ENCODE measurements at regions not wholly inside any gene's neighbourhood (a gene's known extent, or its start where the extent isn't known, plus 50 kb on each side); places are given as distances from the start of the nearest gene placed in this dataset.

- Mint-ChIP-seq H3K27ac (no peak overlapping the region), H3K4me1 (no peaks in the 10 kb centered on the region), H3K36me3 (ENCODE audit: insufficient read depth in 1 of 3, low read depth in 3 of 3) (peaks cover 0 to 3% (median 0%) of the 10 kb centered on the region in 3 experiments; a peak in 1 of 7 replicates), H3K4me3 (no peak overlapping the region), H3K27me3 (ENCODE audit: low read depth) (no peaks in the 10 kb centered on the region), H3K9me3 (peaks cover 0 to 7% of the 10 kb centered on the region in 2 experiments; a peak in 2 of 5 replicates)
- no peak overlapping the region for H2BK5ac ChIP-seq (ENCODE audit: insufficient read length, low read length)
- no peak for DNase-seq
- H3K23me2 ChIP-seq (ENCODE audit: insufficient read length, low read depth, low read length, poor library complexity, severe bottlenecking): no peaks in the 10 kb centered on the region
- WGBS (ENCODE audit: extremely low coverage, insufficient read length, low lambda C conversion rate): no CpG with 5 or more reads among the region's 1 CpG
- H4K5ac ChIP-seq (ENCODE audit: insufficient read length, low read depth, low read length): no peak overlapping the region
- no peak overlapping the region for H2AK5ac ChIP-seq (ENCODE audit: insufficient read length, low read length)
- H4K8ac ChIP-seq (replicated peaks; ENCODE audit: insufficient read length, low read depth, low read length): no peak overlapping the region
- H2BK20ac ChIP-seq (ENCODE audit: low read depth, low read length, poor library complexity, severe bottlenecking): no peak overlapping the region
- no peak overlapping the region for H3K4me2 ChIP-seq (ENCODE audit: insufficient read depth, insufficient read length, low read length)
- H2BK15ac ChIP-seq (ENCODE audit: low read depth, low read length): no peak overlapping the region
- H2BK12ac ChIP-seq (ENCODE audit: insufficient read length, low read depth, low read length): no peak overlapping the region
- H2AFZ ChIP-seq (ENCODE audit: low read length): no peak overlapping the region
- no peak overlapping the region for H3K14ac ChIP-seq (ENCODE audit: insufficient read depth, low read length)
- no peak overlapping the region for H3K23ac ChIP-seq (ENCODE audit: insufficient read length, low read depth, low read length)
- no peak overlapping the region for H4K91ac ChIP-seq (ENCODE audit: insufficient read length, low read depth, low read length)
- no peak for TF ChIP-seq CTCF (conservative IDR thresholded peaks at IDR 0.05)
- no peak overlapping the region for H3K4ac ChIP-seq (ENCODE audit: low read depth, low read length)
- no peaks in the 10 kb centered on the region for H3K79me1 ChIP-seq (ENCODE audit: insufficient read depth, low read depth, low read length, poor library complexity, severe bottlenecking)
- no peak overlapping the region for H2BK120ac ChIP-seq (ENCODE audit: low read depth, low read length, poor library complexity, severe bottlenecking)
- no peaks in the 10 kb centered on the region for H3K9me3 ChIP-seq (ENCODE audit: control insufficient read depth, low read depth, low read length)
- no peaks in the 10 kb centered on the region for H4K20me1 ChIP-seq (ENCODE audit: control insufficient read depth, insufficient read depth, insufficient read length)
- H3K79me2 ChIP-seq (ENCODE audit: insufficient read depth, low read length): no peaks in the 10 kb centered on the region
- no peak overlapping the region for H3K18ac ChIP-seq (ENCODE audit: insufficient read length, low read depth, low read length)
- no peak overlapping the region for H3T11ph ChIP-seq (ENCODE audit: low read length)
- H3K27ac ChIP-seq (ENCODE audit: insufficient read length, low read depth, low read length): no peak overlapping the region
- H3K9ac ChIP-seq (ENCODE audit: extremely low read depth, insufficient read length, low read length): no peak overlapping the region
- no peak overlapping the region for H3K56ac ChIP-seq (ENCODE audit: insufficient read length, low read depth, low read length)
- H3K4me1 ChIP-seq (ENCODE audit: insufficient read depth, low read length): no peaks in the 10 kb centered on the region
- no peaks in the 10 kb centered on the region for H3K27me3 ChIP-seq (ENCODE audit: insufficient read depth, low read length)
These were observed 855.2 kb downstream of the TLE4 start for GRCh38 chr9:80426992-80427391.

Measured in H9 (cell line).